ENCODE measurements at regions not wholly inside any gene's neighbourhood (a gene's known extent, or its start where the extent isn't known, plus 50 kb on each side); places are given as distances from the start of the nearest gene placed in this dataset.

GRCh38 chr10:23723796-23724195, 284.9 kb downstream of the OTUD1 start:
- Histone ChIP-seq H3K9me2 (ENCODE audit: insufficient read depth) (no peaks in the 10 kb centered on the region), H3K9ac (no peak overlapping the region), H3K4me1 (ENCODE audit: insufficient read depth) (no peaks in the 10 kb centered on the region), H3F3A (ENCODE audit: insufficient read depth) (no peaks in the 10 kb centered on the region), H3K27me3 (replicated peaks; ENCODE audit: insufficient read depth) (no peaks in the 10 kb centered on the region), H3K36me3 (ENCODE audit: low read depth) (no peaks in the 10 kb centered on the region), H3K4me3 (no peak overlapping the region), H4K20me1 (ENCODE audit: insufficient read depth) (no peaks in the 10 kb centered on the region), H2AFZ (no peak overlapping the region), H3K79me2 (ENCODE audit: insufficient read depth) (no peaks in the 10 kb centered on the region), H3K4me2 (ENCODE audit: unreplicated experiment) (no peak overlapping the region), H3K27ac (no peak overlapping the region), H3K9me3 (ENCODE audit: low read depth) (no peaks in the 10 kb centered on the region)
- no peak for DNase-seq
- TF ChIP-seq EZH2phosphoT487 (IDR thresholded peaks at IDR 0.05; ENCODE audit: insufficient read depth, low read depth) (no peak), EZH2 (IDR thresholded peaks at IDR 0.05; ENCODE audit: insufficient read depth, poor library complexity, severe bottlenecking) (no peak)
- WGBS, 2 experiments (ENCODE audit: low coverage in 1 of 2, low lambda C conversion rate in 2 of 2, missing lambda C conversion rate in 2 of 2) = 40 to 48% methylated on average over 6 of the region's 6 CpGs
- in situ Hi-C loops (cut with MboI) = no loop called here

DNA sequence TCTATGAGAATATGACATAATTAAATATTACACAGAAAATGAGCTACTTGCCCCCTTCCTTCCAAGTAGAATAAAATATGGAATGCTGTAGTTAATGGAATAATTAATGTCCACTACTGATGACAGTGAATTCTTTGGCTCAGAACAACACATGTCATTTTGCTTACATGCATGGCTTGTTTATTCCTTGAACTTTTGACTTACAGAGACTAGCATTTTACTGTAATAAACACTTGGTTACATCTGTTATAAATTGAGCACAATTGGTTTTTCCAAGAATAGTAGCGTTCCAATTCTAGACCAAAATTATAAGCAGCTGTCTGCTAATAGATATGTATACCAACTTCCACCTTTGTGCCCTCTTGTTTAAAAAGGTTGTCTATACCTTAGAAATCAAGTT, 286.7 kb downstream of the OTUD1 start:
- H2AFZ ChIP-seq = no peak overlapping the region
- H3K27ac ChIP-seq = no peak overlapping the region
- H4K20me1 ChIP-seq (ENCODE audit: insufficient read depth) = no peaks in the 10 kb centered on the region
- no peaks in the 10 kb centered on the region for H3F3A ChIP-seq (ENCODE audit: insufficient read depth)
- no peak overlapping the region for H3K4me3 ChIP-seq
- no peaks in the 10 kb centered on the region for H3K36me3 ChIP-seq (ENCODE audit: low read depth)
- no peaks in the 10 kb centered on the region for H3K4me1 ChIP-seq (ENCODE audit: insufficient read depth)
- no peak overlapping the region for H3K9ac ChIP-seq
- no peaks in the 10 kb centered on the region for H3K79me2 ChIP-seq (ENCODE audit: insufficient read depth)
- no peaks in the 10 kb centered on the region for H3K9me3 ChIP-seq (ENCODE audit: low read depth)
- no peak for DNase-seq
- 0% methylated on average over 1 of the region's 1 CpG for WGBS, 2 experiments (ENCODE audit: low coverage in 1 of 2, low lambda C conversion rate in 2 of 2, missing lambda C conversion rate in 2 of 2)
- no peaks in the 10 kb centered on the region for H3K27me3 ChIP-seq (replicated peaks; ENCODE audit: insufficient read depth)
- no peak for TF ChIP-seq EZH2phosphoT487 (IDR thresholded peaks at IDR 0.05; ENCODE audit: insufficient read depth, low read depth)
- no peak for TF ChIP-seq EZH2 (IDR thresholded peaks at IDR 0.05; ENCODE audit: insufficient read depth, poor library complexity, severe bottlenecking)
- in situ Hi-C loops (cut with MboI) = no loop called here
- no peak overlapping the region for H3K4me2 ChIP-seq (ENCODE audit: unreplicated experiment)
- no peaks in the 10 kb centered on the region for H3K9me2 ChIP-seq (ENCODE audit: insufficient read depth)

- no peak overlapping the region for H3K4me3 ChIP-seq
- H2AFZ ChIP-seq = no peak overlapping the region
- no peaks in the 10 kb centered on the region for H4K20me1 ChIP-seq (ENCODE audit: insufficient read depth)
- H3K4me1 ChIP-seq (ENCODE audit: insufficient read depth) = no peaks in the 10 kb centered on the region
- no peaks in the 10 kb centered on the region for H3K27me3 ChIP-seq (replicated peaks; ENCODE audit: insufficient read depth)
- H3K9ac ChIP-seq = no peak overlapping the region
- no peaks in the 10 kb centered on the region for H3K9me2 ChIP-seq (ENCODE audit: insufficient read depth)
- TF ChIP-seq EZH2phosphoT487 (IDR thresholded peaks at IDR 0.05; ENCODE audit: insufficient read depth, low read depth) = no peak
- no peak for TF ChIP-seq EZH2 (IDR thresholded peaks at IDR 0.05; ENCODE audit: insufficient read depth, poor library complexity, severe bottlenecking)
- H3F3A ChIP-seq (ENCODE audit: insufficient read depth) = no peaks in the 10 kb centered on the region
- in situ Hi-C loops (cut with MboI) = no loop called here
- no peak for DNase-seq
- WGBS, 2 experiments (ENCODE audit: low coverage in 1 of 2, low lambda C conversion rate in 2 of 2, missing lambda C conversion rate in 2 of 2) = 33 to 40% methylated on average over 2 of the region's 2 CpGs
- H3K9me3 ChIP-seq (ENCODE audit: low read depth) = no peaks in the 10 kb centered on the region
- no peaks in the 10 kb centered on the region for H3K79me2 ChIP-seq (ENCODE audit: insufficient read depth)
- no peak overlapping the region for H3K4me2 ChIP-seq (ENCODE audit: unreplicated experiment)
- H3K27ac ChIP-seq = no peak overlapping the region
- H3K36me3 ChIP-seq (ENCODE audit: low read depth) = no peaks in the 10 kb centered on the region
Observed at GRCh38 chr10:23742368-23742767, 303.5 kb downstream of the OTUD1 start.

- Histone ChIP-seq H2AFZ (no peak overlapping the region), H3K9ac (no peak overlapping the region), H3F3A (ENCODE audit: insufficient read depth) (no peaks in the 10 kb centered on the region), H3K27me3 (replicated peaks; ENCODE audit: insufficient read depth) (no peaks in the 10 kb centered on the region), H3K4me2 (ENCODE audit: unreplicated experiment) (no peak overlapping the region), H3K4me1 (ENCODE audit: insufficient read depth) (no peaks in the 10 kb centered on the region), H3K4me3 (no peak overlapping the region), H3K27ac (no peak overlapping the region), H3K9me2 (ENCODE audit: insufficient read depth) (no peaks in the 10 kb centered on the region), H3K79me2 (ENCODE audit: insufficient read depth) (no peaks in the 10 kb centered on the region), H4K20me1 (ENCODE audit: insufficient read depth) (no peaks in the 10 kb centered on the region), H3K9me3 (ENCODE audit: low read depth) (no peaks in the 10 kb centered on the region), H3K36me3 (ENCODE audit: low read depth) (no peaks in the 10 kb centered on the region)
- in situ Hi-C loops (cut with MboI) = no loop called here
- no peak for DNase-seq
- 0 to 19% methylated on average over 1 of the region's 1 CpG for WGBS, 2 experiments (ENCODE audit: low coverage in 1 of 2, low lambda C conversion rate in 2 of 2, missing lambda C conversion rate in 2 of 2)
- no peak for TF ChIP-seq EZH2phosphoT487 (IDR thresholded peaks at IDR 0.05; ENCODE audit: insufficient read depth, low read depth)
- TF ChIP-seq EZH2 (IDR thresholded peaks at IDR 0.05; ENCODE audit: insufficient read depth, poor library complexity, severe bottlenecking) = no peak
Observed at GRCh38 chr10:23742807-23743206, 303.9 kb downstream of the OTUD1 start.

DNA sequence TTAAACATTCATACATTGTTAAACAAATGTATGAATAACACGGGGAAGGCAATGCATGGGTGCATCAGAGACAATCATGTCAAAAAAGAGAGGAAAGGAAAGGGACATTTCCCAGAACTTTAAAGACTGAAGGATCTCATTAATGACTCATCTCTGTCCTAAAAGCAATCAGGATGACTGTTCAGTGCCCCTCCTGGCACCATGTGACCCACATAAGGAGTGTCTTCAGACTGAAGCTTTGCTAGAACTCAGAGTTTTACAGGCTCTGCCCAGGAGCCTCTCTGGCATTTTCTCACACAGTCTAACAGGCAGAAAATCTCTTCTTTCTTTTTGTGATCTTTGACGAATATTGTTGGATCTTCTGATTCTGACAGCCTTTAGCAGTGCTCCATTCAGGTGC, 315.3 kb downstream of the OTUD1 start:
- Histone ChIP-seq H3K79me2 (ENCODE audit: insufficient read depth) (no peaks in the 10 kb centered on the region), H3F3A (ENCODE audit: insufficient read depth) (no peaks in the 10 kb centered on the region), H3K36me3 (ENCODE audit: low read depth) (no peaks in the 10 kb centered on the region), H3K9me3 (ENCODE audit: low read depth) (no peaks in the 10 kb centered on the region), H4K20me1 (ENCODE audit: insufficient read depth) (no peaks in the 10 kb centered on the region), H2AFZ (no peak overlapping the region), H3K9me2 (ENCODE audit: insufficient read depth) (no peaks in the 10 kb centered on the region), H3K9ac (no peak overlapping the region), H3K27me3 (replicated peaks; ENCODE audit: insufficient read depth) (no peaks in the 10 kb centered on the region), H3K4me1 (ENCODE audit: insufficient read depth) (no peaks in the 10 kb centered on the region), H3K27ac (no peak overlapping the region), H3K4me2 (ENCODE audit: unreplicated experiment) (no peak overlapping the region), H3K4me3 (no peak overlapping the region)
- in situ Hi-C loops (cut with MboI) = no loop called here
- TF ChIP-seq EZH2 (IDR thresholded peaks at IDR 0.05; ENCODE audit: insufficient read depth, poor library complexity, severe bottlenecking) = no peak
- no peak for TF ChIP-seq EZH2phosphoT487 (IDR thresholded peaks at IDR 0.05; ENCODE audit: insufficient read depth, low read depth)
- DNase-seq = peak; percentile 1
- WGBS, 2 experiments (ENCODE audit: low coverage in 1 of 2, low lambda C conversion rate in 2 of 2, missing lambda C conversion rate in 2 of 2) = 3% methylated on average over 2 of the region's 2 CpGs

Data from GM23248 (cell line).